ENCODE measurements at regions not wholly inside any gene's neighbourhood (a gene's known extent, or its start where the extent isn't known, plus 50 kb on each side); places are given as distances from the start of the nearest gene placed in this dataset.

DNA sequence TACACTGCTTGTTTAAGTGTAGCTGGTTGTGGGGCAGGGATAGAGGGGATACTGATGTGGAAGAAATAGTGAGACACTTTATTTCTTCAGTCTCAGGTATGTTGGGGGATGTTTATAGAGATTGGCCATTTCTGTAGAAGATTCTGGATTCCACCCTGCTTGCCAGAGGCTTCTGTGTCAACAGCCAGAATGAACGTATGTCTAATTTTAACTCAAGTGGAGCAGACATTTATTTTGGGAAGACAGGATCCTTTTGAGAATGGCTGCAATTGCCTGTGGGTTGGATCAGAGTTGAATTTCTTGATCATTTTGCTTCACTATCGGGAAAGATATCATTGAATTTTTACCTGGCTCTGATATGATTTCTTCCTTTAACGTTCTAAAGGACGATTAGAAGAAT, 465.6 kb upstream of the SLC14A2 start:
- TF ChIP-seq EZH2 (IDR thresholded peaks at IDR 0.05) (no peak), FOXP2 (optimal IDR thresholded peaks at IDR 0.05; ENCODE audit: control extremely low read depth, extremely low read length, insufficient read depth) (no peak), POLR2AphosphoS5 (IDR thresholded peaks at IDR 0.05; ENCODE audit: borderline replicate concordance, low read depth, low read length) (no peak)
- no peak overlapping the region for H3K27ac ChIP-seq
- H3K9me3 ChIP-seq (ENCODE audit: low read depth, low read length) = no peaks in the 10 kb centered on the region
- no peaks in the 10 kb centered on the region for H3K36me3 ChIP-seq (ENCODE audit: insufficient read depth, low read length)
- H3K4me3 ChIP-seq = no peak overlapping the region
- no peak overlapping the region for H3K9ac ChIP-seq (ENCODE audit: insufficient read length)
- DNase-seq (ENCODE audit: low read depth, low spot score) = no peak

DNA sequence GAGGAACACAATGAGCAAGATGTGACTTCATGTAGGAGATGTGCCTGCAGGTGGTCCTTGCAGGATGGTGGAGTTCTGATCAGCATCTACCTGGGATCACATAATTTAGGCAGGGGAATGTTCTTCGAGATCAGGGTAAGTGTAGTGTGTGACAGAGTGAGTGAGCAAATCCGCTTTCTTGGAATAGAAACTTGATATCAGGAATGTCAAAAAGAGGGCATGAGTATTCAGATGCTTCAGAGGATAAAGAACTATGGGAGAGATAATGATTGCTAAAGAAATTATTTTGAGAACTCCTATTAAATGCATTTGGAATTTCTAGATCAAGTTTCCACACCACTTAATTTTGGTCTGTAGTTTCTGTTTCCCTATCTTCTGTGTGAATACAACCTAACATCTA, 463.6 kb upstream of the SLC14A2 start:
- no peak for TF ChIP-seq POLR2AphosphoS5 (IDR thresholded peaks at IDR 0.05; ENCODE audit: borderline replicate concordance, low read depth, low read length)
- no peak for TF ChIP-seq EZH2 (IDR thresholded peaks at IDR 0.05)
- no peak for TF ChIP-seq FOXP2 (optimal IDR thresholded peaks at IDR 0.05; ENCODE audit: control extremely low read depth, extremely low read length, insufficient read depth)
- H3K9me3 ChIP-seq (ENCODE audit: low read depth, low read length) = no peaks in the 10 kb centered on the region
- no peak overlapping the region for H3K4me3 ChIP-seq
- H3K27ac ChIP-seq = no peak overlapping the region
- no peak overlapping the region for H3K9ac ChIP-seq (ENCODE audit: insufficient read length)
- no peaks in the 10 kb centered on the region for H3K36me3 ChIP-seq (ENCODE audit: insufficient read depth, low read length)
- DNase-seq (ENCODE audit: low read depth, low spot score) = no peak

DNA sequence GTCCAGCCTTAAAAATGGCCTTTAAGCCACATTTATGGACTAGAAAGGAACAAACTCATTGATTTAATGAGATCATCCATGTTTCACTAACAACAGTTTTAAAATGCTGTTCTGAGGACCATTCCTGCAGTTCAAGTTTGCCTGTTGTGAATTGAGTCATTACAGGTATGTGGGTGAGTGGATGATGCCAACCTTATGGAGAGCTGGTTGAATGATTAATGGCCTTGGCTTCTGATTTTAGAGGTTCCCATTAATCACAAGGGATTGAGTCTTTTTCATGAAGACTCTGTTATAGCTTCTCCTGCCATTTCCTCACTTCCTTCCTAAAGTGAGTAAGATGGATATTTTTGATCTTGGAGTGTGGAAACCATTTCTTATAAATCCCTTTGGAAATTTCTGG, 459.8 kb upstream of the SLC14A2 start:
- H3K4me3 ChIP-seq = no peak overlapping the region
- no peak for DNase-seq (ENCODE audit: low read depth, low spot score)
- H3K9ac ChIP-seq (ENCODE audit: insufficient read length) = no peak overlapping the region
- no peak for TF ChIP-seq FOXP2 (optimal IDR thresholded peaks at IDR 0.05; ENCODE audit: control extremely low read depth, extremely low read length, insufficient read depth)
- H3K9me3 ChIP-seq (ENCODE audit: low read depth, low read length) = no peaks in the 10 kb centered on the region
- H3K36me3 ChIP-seq (ENCODE audit: insufficient read depth, low read length) = no peaks in the 10 kb centered on the region
- H3K27ac ChIP-seq = no peak overlapping the region

DNA sequence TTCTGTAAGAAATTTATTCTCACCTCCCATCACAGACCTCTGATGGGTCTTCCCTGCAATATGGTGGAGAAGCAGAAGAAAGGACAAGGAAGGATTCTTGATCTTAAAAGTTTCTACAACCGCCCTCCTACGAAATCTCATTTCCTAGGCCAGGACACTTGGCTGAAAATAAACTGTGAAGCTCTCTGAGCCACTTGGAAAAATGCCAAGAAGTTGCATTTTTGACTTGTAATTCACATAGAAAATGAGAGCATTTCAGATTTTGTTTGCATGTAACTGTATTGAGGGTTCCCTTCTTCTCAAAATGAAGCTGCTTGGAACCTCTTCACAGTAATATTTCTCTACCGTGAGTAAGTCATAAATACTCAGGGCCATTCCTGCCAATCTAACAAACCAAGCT, 458.3 kb upstream of the SLC14A2 start:
- no peak for DNase-seq (ENCODE audit: low read depth, low spot score)

DNA sequence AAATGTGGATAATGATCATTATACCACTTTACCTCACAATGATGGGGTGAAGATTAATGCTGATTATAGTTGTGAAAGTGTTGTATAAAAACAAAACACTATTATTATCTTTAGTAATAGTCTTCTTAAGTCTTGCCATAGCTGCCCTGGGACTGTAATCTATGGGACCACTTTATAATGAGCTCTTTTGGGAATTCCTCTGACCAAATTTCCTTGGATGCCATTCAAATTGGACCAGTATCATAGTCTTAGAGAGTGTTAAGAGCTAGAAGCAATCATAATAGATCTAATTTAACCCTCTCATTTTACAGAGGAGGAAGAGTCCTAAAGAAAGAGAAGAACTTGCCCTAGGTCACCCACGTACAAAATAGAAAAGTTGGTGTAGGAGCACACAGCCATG, 457.7 kb upstream of the SLC14A2 start:
- no peak for TF ChIP-seq FOXP2 (optimal IDR thresholded peaks at IDR 0.05; ENCODE audit: control extremely low read depth, extremely low read length, insufficient read depth)
- no peak for TF ChIP-seq EZH2 (IDR thresholded peaks at IDR 0.05)
- no peak for TF ChIP-seq POLR2AphosphoS5 (IDR thresholded peaks at IDR 0.05; ENCODE audit: borderline replicate concordance, low read depth, low read length)
- Histone ChIP-seq H3K36me3 (ENCODE audit: insufficient read depth, low read length) (no peaks in the 10 kb centered on the region), H3K9me3 (ENCODE audit: low read depth, low read length) (no peaks in the 10 kb centered on the region)

More for the DNA sequence above, 458.3 kb upstream of the SLC14A2 start:
- no peak overlapping the region for H3K27ac ChIP-seq
- H3K9me3 ChIP-seq (ENCODE audit: low read depth, low read length) = no peaks in the 10 kb centered on the region
- TF ChIP-seq POLR2AphosphoS5 (IDR thresholded peaks at IDR 0.05; ENCODE audit: borderline replicate concordance, low read depth, low read length) = no peak
- TF ChIP-seq EZH2 (IDR thresholded peaks at IDR 0.05) = no peak
- TF ChIP-seq FOXP2 (optimal IDR thresholded peaks at IDR 0.05; ENCODE audit: control extremely low read depth, extremely low read length, insufficient read depth) = no peak
- no peak overlapping the region for H3K4me3 ChIP-seq
- no peaks in the 10 kb centered on the region for H3K36me3 ChIP-seq (ENCODE audit: insufficient read depth, low read length)
- no peak overlapping the region for H3K9ac ChIP-seq (ENCODE audit: insufficient read length)

DNA sequence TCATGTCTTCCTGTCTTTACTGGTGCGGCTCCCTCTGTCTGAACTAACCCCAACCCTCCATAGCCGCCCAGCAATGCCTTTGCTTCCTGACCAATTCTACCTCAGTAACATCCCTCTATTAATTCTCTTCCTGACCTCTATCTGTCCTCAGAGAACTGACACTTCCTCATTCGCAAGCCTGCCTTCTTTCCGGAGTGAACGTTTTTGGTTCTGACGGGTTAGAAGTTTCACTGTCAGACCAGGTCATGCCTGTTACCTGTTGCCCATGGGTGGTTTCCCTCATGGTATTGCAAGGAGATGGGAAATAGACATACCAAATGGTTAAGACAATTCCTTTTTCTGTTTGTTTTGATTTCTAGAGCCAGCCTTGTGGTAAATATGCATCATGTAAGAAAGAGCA, 453.4 kb upstream of the SLC14A2 start:
- DNase-seq (ENCODE audit: low read depth, low spot score) = no peak
- no peak overlapping the region for H3K4me3 ChIP-seq
- no peaks in the 10 kb centered on the region for H3K36me3 ChIP-seq (ENCODE audit: insufficient read depth, low read length)
- no peak overlapping the region for H3K9ac ChIP-seq (ENCODE audit: insufficient read length)
- H3K9me3 ChIP-seq (ENCODE audit: low read depth, low read length) = no peaks in the 10 kb centered on the region
- H3K27ac ChIP-seq = no peak overlapping the region
- TF ChIP-seq EZH2 (IDR thresholded peaks at IDR 0.05) (no peak), POLR2AphosphoS5 (IDR thresholded peaks at IDR 0.05; ENCODE audit: borderline replicate concordance, low read depth, low read length) (no peak), FOXP2 (optimal IDR thresholded peaks at IDR 0.05; ENCODE audit: control extremely low read depth, extremely low read length, insufficient read depth) (no peak)

More for the DNA sequence above, 457.7 kb upstream of the SLC14A2 start:
- no peak overlapping the region for H3K27ac ChIP-seq
- H3K9ac ChIP-seq (ENCODE audit: insufficient read length) = no peak overlapping the region
- no peak overlapping the region for H3K4me3 ChIP-seq
- no peak for DNase-seq (ENCODE audit: low read depth, low spot score)

DNA sequence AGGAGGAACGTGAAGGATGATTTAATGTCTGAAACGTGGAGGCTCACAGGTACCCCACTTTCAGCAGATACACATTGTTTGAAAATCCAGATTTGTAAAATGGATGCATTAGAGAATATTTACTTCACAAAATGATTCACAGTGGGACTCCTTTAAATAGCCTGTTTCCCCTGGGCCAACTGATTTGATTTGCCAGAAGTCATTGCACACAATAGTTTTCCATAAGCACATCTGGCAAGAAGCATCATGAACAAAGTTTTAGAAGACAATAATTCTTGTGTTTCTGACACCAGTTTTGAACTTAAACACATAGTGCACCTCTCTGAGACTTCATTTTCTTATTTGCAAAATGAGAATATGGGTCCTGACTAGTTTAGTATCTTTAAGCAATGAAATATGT, 451.4 kb upstream of the SLC14A2 start:
- TF ChIP-seq EZH2 (IDR thresholded peaks at IDR 0.05) = no peak
- no peak for TF ChIP-seq POLR2AphosphoS5 (IDR thresholded peaks at IDR 0.05; ENCODE audit: borderline replicate concordance, low read depth, low read length)
- TF ChIP-seq FOXP2 (optimal IDR thresholded peaks at IDR 0.05; ENCODE audit: control extremely low read depth, extremely low read length, insufficient read depth) = no peak
- Histone ChIP-seq H3K9ac (ENCODE audit: insufficient read length) (no peak overlapping the region), H3K4me3 (no peak overlapping the region), H3K36me3 (ENCODE audit: insufficient read depth, low read length) (no peaks in the 10 kb centered on the region), H3K27ac (no peak overlapping the region), H3K9me3 (ENCODE audit: low read depth, low read length) (no peaks in the 10 kb centered on the region)
- DNase-seq (ENCODE audit: low read depth, low spot score) = no peak

DNA sequence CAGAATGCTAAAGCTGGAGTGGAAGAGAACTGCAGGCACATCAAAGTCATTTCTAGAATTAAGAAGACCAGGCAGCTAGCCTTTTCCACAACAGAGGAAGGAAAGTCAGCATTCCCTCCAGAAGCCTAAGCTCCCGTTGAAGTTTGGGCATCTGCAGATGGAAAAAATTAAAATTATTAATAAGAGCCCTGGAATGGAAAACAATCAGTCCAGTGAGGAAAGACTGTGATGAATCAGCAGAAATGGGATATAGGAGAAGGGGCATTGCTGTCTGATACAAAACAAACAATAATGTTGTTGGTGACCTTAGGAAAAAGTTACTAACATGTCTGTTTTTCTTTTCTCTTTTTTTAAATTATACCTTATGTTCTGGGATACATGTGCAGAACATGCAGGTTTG, 450.7 kb upstream of the SLC14A2 start:
- no peak overlapping the region for H3K9ac ChIP-seq (ENCODE audit: insufficient read length)
- H3K27ac ChIP-seq = no peak overlapping the region
- TF ChIP-seq FOXP2 (optimal IDR thresholded peaks at IDR 0.05; ENCODE audit: control extremely low read depth, extremely low read length, insufficient read depth) (no peak), POLR2AphosphoS5 (IDR thresholded peaks at IDR 0.05; ENCODE audit: borderline replicate concordance, low read depth, low read length) (no peak), EZH2 (IDR thresholded peaks at IDR 0.05) (no peak)
- no peak overlapping the region for H3K4me3 ChIP-seq
- no peaks in the 10 kb centered on the region for H3K9me3 ChIP-seq (ENCODE audit: low read depth, low read length)
- H3K36me3 ChIP-seq (ENCODE audit: insufficient read depth, low read length) = no peaks in the 10 kb centered on the region
- DNase-seq (ENCODE audit: low read depth, low spot score) = no peak

DNA sequence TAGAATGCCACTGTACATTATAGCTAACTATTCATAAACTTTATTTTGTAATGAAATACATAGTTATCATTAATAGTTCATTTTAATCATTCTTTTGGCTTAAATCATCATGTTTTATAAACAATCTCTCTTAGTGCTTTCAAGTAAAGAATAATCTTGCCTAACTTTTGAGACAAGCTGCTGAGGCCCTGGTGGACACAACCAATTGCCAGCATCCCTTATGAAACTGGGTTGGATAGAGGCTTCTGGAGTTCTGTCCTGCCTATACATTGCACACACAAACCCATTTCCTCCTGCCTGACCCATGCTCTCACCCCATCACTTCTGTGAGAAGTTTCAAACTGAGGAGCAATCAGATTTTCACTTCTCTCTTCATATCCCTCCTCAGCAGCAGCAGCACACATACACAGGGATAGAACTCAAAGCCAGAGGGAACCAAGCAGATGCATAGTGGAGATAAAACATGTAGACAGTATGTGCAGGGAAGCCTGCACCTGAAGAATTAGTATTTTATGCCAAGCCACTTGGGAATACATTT, 450.0 kb upstream of the SLC14A2 start:
- no peak for TF ChIP-seq POLR2AphosphoS5 (IDR thresholded peaks at IDR 0.05; ENCODE audit: borderline replicate concordance, low read depth, low read length)
- no peak for TF ChIP-seq EZH2 (IDR thresholded peaks at IDR 0.05)
- TF ChIP-seq FOXP2 (optimal IDR thresholded peaks at IDR 0.05; ENCODE audit: control extremely low read depth, extremely low read length, insufficient read depth) = no peak
- Histone ChIP-seq H3K9me3 (ENCODE audit: low read depth, low read length) (no peaks in the 10 kb centered on the region), H3K4me3 (no peak overlapping the region), H3K36me3 (ENCODE audit: insufficient read depth, low read length) (no peaks in the 10 kb centered on the region), H3K27ac (no peak overlapping the region), H3K9ac (ENCODE audit: insufficient read length) (no peak overlapping the region)
- DNase-seq (ENCODE audit: low read depth, low spot score) = no peak
